GM23338 (cell line): ENCODE measurements at regions not wholly inside any gene's neighbourhood (a gene's known extent, or its start where the extent isn't known, plus 50 kb on each side); places are given as distances from the start of the nearest gene placed in this dataset.

Source experiments
- ATAC-seq: fragments of 200-7000 bp; cut with Tn5 transposase; 3 replicates; pipeline ENCODE4 v1.9.1; 2020
- DNase-seq: peaks from one replicate; pipeline ENCODE4 v3.0.0-alpha.2; 2015; ENCODE audit warnings: low spot score
- H2AFZ ChIP-seq: fragments of 200-600 bp; sonication (generic); 2 replicates; pipeline ENCODE4 v1.8.0; 2016; ENCODE audit warnings: antibody characterized with exemption, mild to moderate bottlenecking, moderate library complexity
- H3F3A ChIP-seq: fragments of 200-600 bp; sonication (generic); replicated peaks from 2 replicates; pipeline ENCODE4 v1.8.0; 2017; ENCODE audit warnings: antibody characterized with exemption, mixed run types, low read depth
- H3K27ac ChIP-seq: fragments of 200-600 bp; sonication (generic); 2 replicates; pipeline ENCODE4 v1.6.1; 2016; ENCODE audit warnings: low read depth
- H3K27me3 ChIP-seq: fragments of 200-600 bp; sonication (generic); 2 replicates; pipeline ENCODE4 v1.8.0; 2016; ENCODE audit warnings: mild to moderate bottlenecking, mixed run types, moderate library complexity; ENCODE audit not compliant: insufficient read depth
- H3K36me3 ChIP-seq: fragments of 200-600 bp; sonication (generic); 2 replicates; pipeline ENCODE4 v1.8.0; 2016; ENCODE audit warnings: mild to moderate bottlenecking; ENCODE audit not compliant: insufficient read depth
- H3K4me1 ChIP-seq: fragments of 200-600 bp; sonication (generic); 2 replicates; pipeline ENCODE4 v1.8.0; 2016; ENCODE audit warnings: mild to moderate bottlenecking, moderate library complexity; ENCODE audit not compliant: insufficient read depth
- H3K4me2 ChIP-seq: fragments of 200-600 bp; sonication (generic); 2 replicates; pipeline ENCODE4 v1.7.1; 2017; ENCODE audit warnings: mixed run types
- H3K4me3 ChIP-seq: fragments of 200-600 bp; sonication (generic); 2 replicates; pipeline ENCODE4 v1.6.1; 2016; ENCODE audit warnings: mixed run types
- H3K79me2 ChIP-seq: fragments of 200-600 bp; sonication (generic); replicated peaks from 2 replicates; pipeline ENCODE4 v1.8.0; 2017; ENCODE audit warnings: mild to moderate bottlenecking; ENCODE audit not compliant: insufficient read depth
- H3K9me2 ChIP-seq: fragments of 200-600 bp; sonication (generic); 2 replicates; pipeline ENCODE4 v1.8.0; 2017; ENCODE audit not compliant: insufficient read depth
- H4K20me1 ChIP-seq: fragments of 200-600 bp; sonication (generic); replicated peaks from 2 replicates; pipeline ENCODE4 v1.8.0; 2017; ENCODE audit warnings: mild to moderate bottlenecking; ENCODE audit not compliant: insufficient read depth
- H3K27ac Mint-ChIP-seq: 2 replicates; pipeline ENCODE4 v1.8.0; 2020; ENCODE audit warnings: inconsistent platforms, mild to moderate bottlenecking, moderate library complexity, mixed read lengths
- H3K27me3 Mint-ChIP-seq: 3 replicates; pipeline ENCODE4 v1.8.0; 2022; ENCODE audit warnings: low read depth, mild to moderate bottlenecking, moderate library complexity, mixed read lengths, inconsistent platforms; ENCODE audit not compliant: insufficient read depth, poor library complexity
- H3K36me3 Mint-ChIP-seq: 3 replicates; pipeline ENCODE4 v1.8.0; 2021; ENCODE audit warnings: low read depth, mild to moderate bottlenecking, inconsistent platforms, moderate library complexity, mixed read lengths
- H3K4me1 Mint-ChIP-seq: 3 replicates; pipeline ENCODE4 v1.8.0; 2020; ENCODE audit warnings: mild to moderate bottlenecking, inconsistent platforms, mixed read lengths
- H3K4me3 Mint-ChIP-seq: 3 replicates; pipeline ENCODE4 v1.8.0; 2021; ENCODE audit warnings: moderate library complexity, mild to moderate bottlenecking, inconsistent platforms, mixed read lengths
- H3K9me3 Mint-ChIP-seq: 3 replicates; pipeline ENCODE4 v1.8.0; 2020; ENCODE audit warnings: moderate library complexity, mild to moderate bottlenecking, inconsistent platforms, mixed read lengths
- ETS1 ChIP-seq: IDR thresholded peaks from 2 replicates; pipeline ENCODE4 v1.6.1; 2016; ENCODE audit warnings: antibody characterized with exemption
- EZH2phosphoT487 ChIP-seq: fragments of 200-600 bp; sonication (generic); IDR thresholded peaks from one replicate; pipeline ENCODE4 v1.8.1; 2018; ENCODE audit warnings: antibody characterized with exemption; ENCODE audit not compliant: unreplicated experiment
- JUNB ChIP-seq: IDR thresholded peaks from one replicate; pipeline ENCODE4 v1.6.1; 2016; ENCODE audit warnings: antibody characterized with exemption; ENCODE audit not compliant: unreplicated experiment
- NANOG ChIP-seq: IDR thresholded peaks from 2 replicates; pipeline ENCODE4 v1.6.1; 2016; ENCODE audit warnings: antibody characterized with exemption, borderline replicate concordance
- POLR2AphosphoS5 ChIP-seq: IDR thresholded peaks from 2 replicates; pipeline ENCODE4 v1.6.1; 2016; ENCODE audit warnings: antibody characterized with exemption, low read depth
- STAT1 ChIP-seq: IDR thresholded peaks from one replicate; pipeline ENCODE4 v1.6.1; 2016; ENCODE audit warnings: antibody characterized with exemption; ENCODE audit not compliant: unreplicated experiment
- ZNF114 ChIP-seq: fragments of 250-450 bp; sonication (Bioruptor Pico); IDR thresholded peaks from 2 replicates; pipeline ENCODE4 v1.5.0; 2020; ENCODE audit warnings: mild to moderate bottlenecking, moderate library complexity
- ZNF331 ChIP-seq: fragments of 250-450 bp; sonication (Bioruptor Pico); IDR thresholded peaks from 2 replicates; pipeline ENCODE4 v1.5.0; 2020; ENCODE audit warnings: low read depth, mild to moderate bottlenecking, moderate library complexity
- TF ChIP-seq, protein P1 (sequence below), 2 experiments: fragments of 200-600 bp in 1 of 2; sonication (generic) in 1 of 2; conservative IDR thresholded peaks; 2 replicates each; pipeline versions ENCODE4 v1.5.1 to v1.6.1; 2016 to 2017; ENCODE audit warnings: antibody characterized with exemption in 2 of 2, low read depth in 2 of 2, mild to moderate bottlenecking in 2 of 2, moderate library complexity in 1 of 2
- TF ChIP-seq, protein P2 (sequence below): fragments of 250-450 bp; sonication (Bioruptor Pico); IDR thresholded peaks from 2 replicates; pipeline ENCODE4 v1.5.0; 2020; ENCODE audit warnings: mild to moderate bottlenecking, moderate library complexity
- TF ChIP-seq, protein P3 (sequence below): IDR thresholded peaks from one replicate; pipeline ENCODE4 v1.6.1; 2018; ENCODE audit warnings: antibody characterized with exemption; ENCODE audit not compliant: unreplicated experiment

DNA sequence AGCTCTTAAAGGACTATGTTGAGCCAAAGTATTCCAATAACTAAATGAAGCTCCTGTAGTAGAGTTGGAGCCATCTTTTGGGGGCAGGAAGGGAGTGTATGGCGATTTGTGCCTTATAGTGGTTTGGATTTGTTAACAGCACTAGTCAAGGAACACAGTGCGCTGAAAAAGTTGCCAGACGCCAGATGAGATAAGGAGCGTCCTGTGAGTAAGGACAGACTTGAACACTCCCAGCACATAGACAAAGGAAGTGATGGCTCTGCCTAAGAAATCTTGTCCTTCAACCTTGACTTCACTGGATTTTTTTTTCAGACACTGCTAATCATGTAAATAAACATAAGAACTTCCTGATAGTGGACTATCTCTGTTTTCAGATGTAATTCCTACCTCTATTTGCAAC is 136.9 kb downstream of the TRMT11 start:
- no peaks in the 10 kb centered on the region for H3K36me3 ChIP-seq
- Mint-ChIP-seq H3K4me3 (no peak overlapping the region), H3K27me3 (no peaks in the 10 kb centered on the region), H3K27ac (no peak overlapping the region), H3K4me1 (peaks cover 8% of the 10 kb centered on the region; the same call in 2 of the 3 replicates), H3K9me3 (no peaks in the 10 kb centered on the region), H3K36me3 (no peaks in the 10 kb centered on the region)
- TF ChIP-seq JUNB: no peak
- TF ChIP-seq ZNF114 (CRISPR knock-in tag): no peak
- TF ChIP-seq, protein P1, sequence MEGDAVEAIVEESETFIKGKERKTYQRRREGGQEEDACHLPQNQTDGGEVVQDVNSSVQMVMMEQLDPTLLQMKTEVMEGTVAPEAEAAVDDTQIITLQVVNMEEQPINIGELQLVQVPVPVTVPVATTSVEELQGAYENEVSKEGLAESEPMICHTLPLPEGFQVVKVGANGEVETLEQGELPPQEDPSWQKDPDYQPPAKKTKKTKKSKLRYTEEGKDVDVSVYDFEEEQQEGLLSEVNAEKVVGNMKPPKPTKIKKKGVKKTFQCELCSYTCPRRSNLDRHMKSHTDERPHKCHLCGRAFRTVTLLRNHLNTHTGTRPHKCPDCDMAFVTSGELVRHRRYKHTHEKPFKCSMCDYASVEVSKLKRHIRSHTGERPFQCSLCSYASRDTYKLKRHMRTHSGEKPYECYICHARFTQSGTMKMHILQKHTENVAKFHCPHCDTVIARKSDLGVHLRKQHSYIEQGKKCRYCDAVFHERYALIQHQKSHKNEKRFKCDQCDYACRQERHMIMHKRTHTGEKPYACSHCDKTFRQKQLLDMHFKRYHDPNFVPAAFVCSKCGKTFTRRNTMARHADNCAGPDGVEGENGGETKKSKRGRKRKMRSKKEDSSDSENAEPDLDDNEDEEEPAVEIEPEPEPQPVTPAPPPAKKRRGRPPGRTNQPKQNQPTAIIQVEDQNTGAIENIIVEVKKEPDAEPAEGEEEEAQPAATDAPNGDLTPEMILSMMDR (conservative IDR thresholded peaks at IDR 0.05; ENCODE audit: low read depth in 2 of 2): no peak
- TF ChIP-seq, protein P2, sequence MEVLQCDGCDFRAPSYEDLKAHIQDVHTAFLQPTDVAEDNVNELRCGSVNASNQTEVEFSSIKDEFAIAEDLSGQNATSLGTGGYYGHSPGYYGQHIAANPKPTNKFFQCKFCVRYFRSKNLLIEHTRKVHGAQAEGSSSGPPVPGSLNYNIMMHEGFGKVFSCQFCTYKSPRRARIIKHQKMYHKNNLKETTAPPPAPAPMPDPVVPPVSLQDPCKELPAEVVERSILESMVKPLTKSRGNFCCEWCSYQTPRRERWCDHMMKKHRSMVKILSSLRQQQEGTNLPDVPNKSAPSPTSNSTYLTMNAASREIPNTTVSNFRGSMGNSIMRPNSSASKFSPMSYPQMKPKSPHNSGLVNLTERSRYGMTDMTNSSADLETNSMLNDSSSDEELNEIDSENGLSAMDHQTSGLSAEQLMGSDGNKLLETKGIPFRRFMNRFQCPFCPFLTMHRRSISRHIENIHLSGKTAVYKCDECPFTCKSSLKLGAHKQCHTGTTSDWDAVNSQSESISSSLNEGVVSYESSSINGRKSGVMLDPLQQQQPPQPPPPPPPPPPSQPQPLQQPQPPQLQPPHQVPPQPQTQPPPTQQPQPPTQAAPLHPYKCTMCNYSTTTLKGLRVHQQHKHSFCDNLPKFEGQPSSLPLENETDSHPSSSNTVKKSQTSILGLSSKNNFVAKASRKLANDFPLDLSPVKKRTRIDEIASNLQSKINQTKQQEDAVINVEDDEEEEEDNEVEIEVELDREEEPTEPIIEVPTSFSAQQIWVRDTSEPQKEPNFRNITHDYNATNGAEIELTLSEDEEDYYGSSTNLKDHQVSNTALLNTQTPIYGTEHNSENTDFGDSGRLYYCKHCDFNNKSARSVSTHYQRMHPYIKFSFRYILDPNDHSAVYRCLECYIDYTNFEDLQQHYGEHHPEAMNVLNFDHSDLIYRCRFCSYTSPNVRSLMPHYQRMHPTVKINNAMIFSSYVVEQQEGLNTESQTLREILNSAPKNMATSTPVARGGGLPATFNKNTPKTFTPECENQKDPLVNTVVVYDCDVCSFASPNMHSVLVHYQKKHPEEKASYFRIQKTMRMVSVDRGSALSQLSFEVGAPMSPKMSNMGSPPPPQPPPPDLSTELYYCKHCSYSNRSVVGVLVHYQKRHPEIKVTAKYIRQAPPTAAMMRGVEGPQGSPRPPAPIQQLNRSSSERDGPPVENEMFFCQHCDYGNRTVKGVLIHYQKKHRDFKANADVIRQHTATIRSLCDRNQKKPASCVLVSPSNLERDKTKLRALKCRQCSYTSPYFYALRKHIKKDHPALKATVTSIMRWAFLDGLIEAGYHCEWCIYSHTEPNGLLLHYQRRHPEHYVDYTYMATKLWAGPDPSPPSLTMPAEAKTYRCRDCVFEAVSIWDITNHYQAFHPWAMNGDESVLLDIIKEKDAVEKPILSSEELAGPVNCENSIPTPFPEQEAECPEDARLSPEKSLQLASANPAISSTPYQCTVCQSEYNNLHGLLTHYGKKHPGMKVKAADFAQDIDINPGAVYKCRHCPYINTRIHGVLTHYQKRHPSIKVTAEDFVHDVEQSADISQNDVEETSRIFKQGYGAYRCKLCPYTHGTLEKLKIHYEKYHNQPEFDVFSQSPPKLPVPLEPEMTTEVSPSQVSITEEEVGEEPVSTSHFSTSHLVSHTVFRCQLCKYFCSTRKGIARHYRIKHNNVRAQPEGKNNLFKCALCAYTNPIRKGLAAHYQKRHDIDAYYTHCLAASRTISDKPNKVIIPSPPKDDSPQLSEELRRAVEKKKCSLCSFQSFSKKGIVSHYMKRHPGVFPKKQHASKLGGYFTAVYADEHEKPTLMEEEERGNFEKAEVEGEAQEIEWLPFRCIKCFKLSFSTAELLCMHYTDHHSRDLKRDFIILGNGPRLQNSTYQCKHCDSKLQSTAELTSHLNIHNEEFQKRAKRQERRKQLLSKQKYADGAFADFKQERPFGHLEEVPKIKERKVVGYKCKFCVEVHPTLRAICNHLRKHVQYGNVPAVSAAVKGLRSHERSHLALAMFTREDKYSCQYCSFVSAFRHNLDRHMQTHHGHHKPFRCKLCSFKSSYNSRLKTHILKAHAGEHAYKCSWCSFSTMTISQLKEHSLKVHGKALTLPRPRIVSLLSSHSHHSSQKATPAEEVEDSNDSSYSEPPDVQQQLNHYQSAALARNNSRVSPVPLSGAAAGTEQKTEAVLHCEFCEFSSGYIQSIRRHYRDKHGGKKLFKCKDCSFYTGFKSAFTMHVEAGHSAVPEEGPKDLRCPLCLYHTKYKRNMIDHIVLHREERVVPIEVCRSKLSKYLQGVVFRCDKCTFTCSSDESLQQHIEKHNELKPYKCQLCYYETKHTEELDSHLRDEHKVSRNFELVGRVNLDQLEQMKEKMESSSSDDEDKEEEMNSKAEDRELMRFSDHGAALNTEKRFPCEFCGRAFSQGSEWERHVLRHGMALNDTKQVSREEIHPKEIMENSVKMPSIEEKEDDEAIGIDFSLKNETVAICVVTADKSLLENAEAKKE: no peak
- TF ChIP-seq STAT1: no peak
- no peak for TF ChIP-seq ETS1
- TF ChIP-seq, protein P3, sequence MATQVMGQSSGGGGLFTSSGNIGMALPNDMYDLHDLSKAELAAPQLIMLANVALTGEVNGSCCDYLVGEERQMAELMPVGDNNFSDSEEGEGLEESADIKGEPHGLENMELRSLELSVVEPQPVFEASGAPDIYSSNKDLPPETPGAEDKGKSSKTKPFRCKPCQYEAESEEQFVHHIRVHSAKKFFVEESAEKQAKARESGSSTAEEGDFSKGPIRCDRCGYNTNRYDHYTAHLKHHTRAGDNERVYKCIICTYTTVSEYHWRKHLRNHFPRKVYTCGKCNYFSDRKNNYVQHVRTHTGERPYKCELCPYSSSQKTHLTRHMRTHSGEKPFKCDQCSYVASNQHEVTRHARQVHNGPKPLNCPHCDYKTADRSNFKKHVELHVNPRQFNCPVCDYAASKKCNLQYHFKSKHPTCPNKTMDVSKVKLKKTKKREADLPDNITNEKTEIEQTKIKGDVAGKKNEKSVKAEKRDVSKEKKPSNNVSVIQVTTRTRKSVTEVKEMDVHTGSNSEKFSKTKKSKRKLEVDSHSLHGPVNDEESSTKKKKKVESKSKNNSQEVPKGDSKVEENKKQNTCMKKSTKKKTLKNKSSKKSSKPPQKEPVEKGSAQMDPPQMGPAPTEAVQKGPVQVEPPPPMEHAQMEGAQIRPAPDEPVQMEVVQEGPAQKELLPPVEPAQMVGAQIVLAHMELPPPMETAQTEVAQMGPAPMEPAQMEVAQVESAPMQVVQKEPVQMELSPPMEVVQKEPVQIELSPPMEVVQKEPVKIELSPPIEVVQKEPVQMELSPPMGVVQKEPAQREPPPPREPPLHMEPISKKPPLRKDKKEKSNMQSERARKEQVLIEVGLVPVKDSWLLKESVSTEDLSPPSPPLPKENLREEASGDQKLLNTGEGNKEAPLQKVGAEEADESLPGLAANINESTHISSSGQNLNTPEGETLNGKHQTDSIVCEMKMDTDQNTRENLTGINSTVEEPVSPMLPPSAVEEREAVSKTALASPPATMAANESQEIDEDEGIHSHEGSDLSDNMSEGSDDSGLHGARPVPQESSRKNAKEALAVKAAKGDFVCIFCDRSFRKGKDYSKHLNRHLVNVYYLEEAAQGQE: no peak
- TF ChIP-seq EZH2phosphoT487: no peak
- no peak for TF ChIP-seq POLR2AphosphoS5
- no peak for TF ChIP-seq NANOG
- TF ChIP-seq ZNF331 (CRISPR knock-in tag): no peak
- H3K4me1 ChIP-seq: peaks cover 11% of the 10 kb centered on the region
- H3K27ac ChIP-seq: no peak overlapping the region
- ATAC-seq: no peak
- no peak overlapping the region for H3K4me3 ChIP-seq
- H3F3A ChIP-seq: no peaks in the 10 kb centered on the region
- H2AFZ ChIP-seq: no peak overlapping the region
- no peaks in the 10 kb centered on the region for H4K20me1 ChIP-seq
- H3K27me3 ChIP-seq: no peaks in the 10 kb centered on the region
- DNase-seq: no peak
- H3K4me2 ChIP-seq: no peak overlapping the region
- H3K79me2 ChIP-seq: no peaks in the 10 kb centered on the region
- H3K9me2 ChIP-seq: peaks cover 6% of the 10 kb centered on the region; the same call in 1 of the 2 replicates
